Calu3 (cell line): ENCODE measurements at regions not wholly inside any gene's neighbourhood (a gene's known extent, or its start where the extent isn't known, plus 50 kb on each side); places are given as distances from the start of the nearest gene placed in this dataset.
A peak's percentile ranks its signal among the peaks of the same experiment; 100 is the strongest.

Source experiments
- BruUV-seq: library from RNA; stranded (reverse); fragments of 400-500 nt; replicated peaks from 2 replicates; lab custom pipeline; 2021; lab: Mats Ljungman, UMichigan
- CTCF ChIA-PET: fragments of 300-600 bp; sonication (Branson Sonifier 250); formaldehyde crosslinking; loops from one replicate; lab custom pipeline; 2022; ENCODE audit warnings: antibody characterized with exemption; lab: Charles Lee
- DNase-seq: peaks from one replicate; pipeline ENCODE4 v3.0.0; 2022
- H3K27ac Mint-ChIP-seq: one replicate; pipeline ENCODE4 v1.8.0; 2022; ENCODE audit warnings: mixed read lengths; ENCODE audit not compliant: unreplicated experiment
- H3K27me3 Mint-ChIP-seq: one replicate; pipeline ENCODE4 v1.8.0; 2022; ENCODE audit warnings: mixed read lengths; ENCODE audit not compliant: unreplicated experiment
- H3K36me3 Mint-ChIP-seq: one replicate; pipeline ENCODE4 v1.8.0; 2022; ENCODE audit warnings: mild to moderate bottlenecking, moderate library complexity, mixed read lengths; ENCODE audit not compliant: insufficient read depth, unreplicated experiment
- H3K4me1 Mint-ChIP-seq: one replicate; pipeline ENCODE4 v1.8.0; 2022; ENCODE audit warnings: mild to moderate bottlenecking, low read depth, mixed read lengths; ENCODE audit not compliant: unreplicated experiment
- H3K4me3 Mint-ChIP-seq: one replicate; pipeline ENCODE4 v1.8.0; 2022; ENCODE audit warnings: mild to moderate bottlenecking, low read depth, moderate library complexity, mixed read lengths; ENCODE audit not compliant: unreplicated experiment
- H3K9me3 Mint-ChIP-seq: one replicate; pipeline ENCODE4 v1.8.0; 2022; ENCODE audit warnings: low read depth, mixed read lengths; ENCODE audit not compliant: unreplicated experiment
- CTCF ChIP-seq: fragments of 200-600 bp; IDR thresholded peaks from one replicate; pipeline ENCODE4 v1.8.0; 2022; ENCODE audit warnings: antibody characterized with exemption; ENCODE audit not compliant: unreplicated experiment
- intact Hi-C: fragments of 100-400 bp; cut with micrococcal nuclease; formaldehyde crosslinking; loops from one replicate; pipeline ENCODE4 v1.10.0; 2022; ENCODE audit not compliant: unreplicated experiment

DNA sequence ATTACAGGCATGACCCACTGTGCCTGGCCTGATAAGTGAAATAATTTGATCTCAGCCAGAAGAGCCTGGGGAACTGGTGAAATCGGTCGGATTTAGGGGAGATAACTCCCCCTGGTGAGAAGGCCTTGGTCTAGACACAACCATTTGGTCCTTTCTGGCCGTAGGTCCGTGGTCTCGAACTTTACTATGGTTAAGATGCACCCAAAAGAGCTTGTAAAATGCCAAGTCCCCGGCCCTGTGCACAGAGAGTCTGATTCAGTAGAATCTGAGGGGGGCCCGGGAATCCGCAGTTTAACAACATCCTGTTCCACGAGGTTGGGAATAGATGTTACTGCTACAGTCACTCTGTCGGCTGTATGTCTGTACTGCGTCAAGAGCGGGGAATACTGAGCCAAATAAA lies 140.7 kb downstream of the C9orf50 start:
- no peaks in the 10 kb centered on the region for H3K27me3 Mint-ChIP-seq
- no peak for DNase-seq
- CTCF ChIA-PET: no interaction called here
- no TSS peak for BruUV-seq
- TF ChIP-seq CTCF: no peak
- intact Hi-C loops: loop anchor here (10.0 kb wide), 1 partner anchor 65 kb away; no protein-coding TSS in a partner anchor
- no peaks in the 10 kb centered on the region for H3K9me3 Mint-ChIP-seq
- H3K36me3 Mint-ChIP-seq: peaks cover 33% of the 10 kb centered on the region
- no peak overlapping the region for H3K4me3 Mint-ChIP-seq
- H3K27ac Mint-ChIP-seq: peak overlapping the region; percentile 80
- peaks cover 37% of the 10 kb centered on the region for H3K4me1 Mint-ChIP-seq

DNA sequence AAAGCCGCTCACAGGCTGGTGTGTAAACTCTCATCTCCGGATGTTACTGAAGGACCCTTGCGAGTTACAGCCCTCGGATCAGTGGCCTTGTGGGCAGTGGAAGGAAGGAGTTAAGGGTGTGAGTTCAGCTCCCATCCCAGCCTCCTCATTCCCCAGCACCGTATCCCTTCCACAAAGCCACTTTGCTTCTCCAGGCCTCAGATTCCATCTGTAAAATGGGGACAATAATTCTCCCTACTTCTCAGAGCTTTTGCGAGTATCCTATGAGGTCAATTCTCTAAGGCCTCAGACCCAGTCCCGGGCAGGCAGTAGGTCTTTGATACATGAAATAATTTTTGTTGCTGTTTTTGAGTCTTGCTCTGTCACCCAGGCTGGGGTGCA lies 141.3 kb downstream of the C9orf50 start:
- Mint-ChIP-seq H3K36me3 (peaks cover 32% of the 10 kb centered on the region), H3K4me1 (peaks cover 31% of the 10 kb centered on the region), H3K27me3 (no peaks in the 10 kb centered on the region), H3K27ac (peak overlapping the region; percentile 45), H3K9me3 (no peaks in the 10 kb centered on the region), H3K4me3 (no peak overlapping the region)
- no peak for TF ChIP-seq CTCF
- DNase-seq: no peak
- CTCF ChIA-PET: interaction anchor here (0.6 kb wide), 1 partner anchor 63 kb away, joined by 4 read pairs; no protein-coding TSS in a partner anchor
- intact Hi-C loops: loop anchor here (10.0 kb wide), 1 partner anchor 65 kb away; no protein-coding TSS in a partner anchor
- no TSS peak for BruUV-seq

GRCh38 chr9:129478961-129479630 lies 141.8 kb downstream of the C9orf50 start:
- H3K27ac Mint-ChIP-seq: peak overlapping the region; percentile 45
- CTCF ChIA-PET: interaction anchor here (0.6 kb wide), 1 partner anchor 62 kb away, joined by 4 read pairs; no protein-coding TSS in a partner anchor
- no peaks in the 10 kb centered on the region for H3K9me3 Mint-ChIP-seq
- no TSS peak for BruUV-seq
- no peak for DNase-seq
- H3K4me1 Mint-ChIP-seq: peaks cover 29% of the 10 kb centered on the region
- peaks cover 32% of the 10 kb centered on the region for H3K36me3 Mint-ChIP-seq
- H3K27me3 Mint-ChIP-seq: no peaks in the 10 kb centered on the region
- H3K4me3 Mint-ChIP-seq: no peak overlapping the region
- intact Hi-C loops: no loop called here
- no peak for TF ChIP-seq CTCF

DNA sequence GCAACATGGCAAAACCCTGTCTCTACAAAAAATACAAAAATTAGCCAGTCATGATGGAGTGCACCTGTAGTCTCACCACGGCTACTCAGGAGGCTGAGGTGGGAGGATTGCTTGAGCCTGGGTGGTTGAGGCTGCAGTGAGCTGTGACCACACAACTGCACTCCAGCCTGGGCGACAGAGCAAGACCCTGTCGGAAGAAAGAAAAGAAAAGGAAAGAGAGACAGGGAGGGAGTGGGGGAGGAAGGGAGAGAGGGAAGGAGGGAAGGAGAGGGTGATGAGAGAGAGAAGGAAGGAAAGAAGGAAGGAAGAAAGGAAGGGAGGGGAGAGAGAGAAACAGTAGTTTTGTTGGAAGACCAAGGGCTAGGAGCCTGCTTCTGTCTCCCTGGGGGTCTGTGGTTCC lies 142.4 kb downstream of the C9orf50 start:
- intact Hi-C loops: no loop called here
- peaks cover 33% of the 10 kb centered on the region for H3K4me1 Mint-ChIP-seq
- H3K4me3 Mint-ChIP-seq: no peak overlapping the region
- no peak for TF ChIP-seq CTCF
- peaks cover 27% of the 10 kb centered on the region for H3K36me3 Mint-ChIP-seq
- no peak for DNase-seq
- no peaks in the 10 kb centered on the region for H3K9me3 Mint-ChIP-seq
- BruUV-seq: no TSS peak
- CTCF ChIA-PET: no interaction called here
- H3K27ac Mint-ChIP-seq: peak overlapping the region; percentile 45
- no peaks in the 10 kb centered on the region for H3K27me3 Mint-ChIP-seq
